ENCODE measurements at regions not wholly inside any gene's neighbourhood (a gene's known extent, or its start where the extent isn't known, plus 50 kb on each side); places are given as distances from the start of the nearest gene placed in this dataset.

- no peak for DNase-seq
- Mint-ChIP-seq H3K4me3 (no peak overlapping the region), H3K36me3 (ENCODE audit: low read depth) (no peaks in the 10 kb centered on the region), H3K27ac (no peak overlapping the region), H3K27me3 (no peaks in the 10 kb centered on the region), H3K9me3 (no peaks in the 10 kb centered on the region), H3K4me1 (ENCODE audit: low read depth) (no peaks in the 10 kb centered on the region)
- no peak for TF ChIP-seq CTCF (IDR thresholded peaks at IDR 0.05)
- Histone ChIP-seq H3K4me1 (ENCODE audit: insufficient read depth, low read length) (no peaks in the 10 kb centered on the region), H3K9me3 (ENCODE audit: control insufficient read depth in 1 of 2, insufficient read depth in 1 of 2, low read length in 2 of 2) (no peaks in the 10 kb centered on the region), H3K27ac (ENCODE audit: low read depth in 1 of 2, low read length in 2 of 2) (no peak overlapping the region), H3K36me3 (ENCODE audit: insufficient read depth, low read length) (no peaks in the 10 kb centered on the region), H3K27me3 (ENCODE audit: control insufficient read depth in 1 of 2, insufficient read depth in 2 of 2, low read length in 2 of 2) (no peaks in the 10 kb centered on the region), H3K4me3 (ENCODE audit: low read length) (no peak overlapping the region)
- CTCF ChIA-PET = no interaction called here
- intact Hi-C loops (cut with DNase I, micrococcal nuclease) = no loop called here
- ATAC-seq (ENCODE audit: poor library complexity) = no peak
- POLR2A ChIA-PET = no interaction called here
These were observed 62.9 kb downstream of the ACKR3 start for GRCh38 chr2:236632295-236633218.

GRCh38 chr2:236633219-236633570 is 63.6 kb downstream of the ACKR3 start:
- Mint-ChIP-seq H3K36me3 (ENCODE audit: low read depth) (no peaks in the 10 kb centered on the region), H3K27me3 (no peaks in the 10 kb centered on the region), H3K4me1 (ENCODE audit: low read depth) (no peaks in the 10 kb centered on the region), H3K9me3 (no peaks in the 10 kb centered on the region), H3K4me3 (no peak overlapping the region), H3K27ac (no peak overlapping the region)
- Histone ChIP-seq H3K4me3 (ENCODE audit: low read length) (no peak overlapping the region), H3K4me1 (ENCODE audit: insufficient read depth, low read length) (no peaks in the 10 kb centered on the region), H3K36me3 (ENCODE audit: insufficient read depth, low read length) (no peaks in the 10 kb centered on the region), H3K27ac (ENCODE audit: low read depth in 1 of 2, low read length in 2 of 2) (no peak overlapping the region), H3K27me3 (ENCODE audit: control insufficient read depth in 1 of 2, insufficient read depth in 2 of 2, low read length in 2 of 2) (no peaks in the 10 kb centered on the region), H3K9me3 (ENCODE audit: control insufficient read depth in 1 of 2, insufficient read depth in 1 of 2, low read length in 2 of 2) (no peaks in the 10 kb centered on the region)
- intact Hi-C loops (cut with DNase I, micrococcal nuclease) = no loop called here
- POLR2A ChIA-PET = no interaction called here
- no peak for TF ChIP-seq CTCF (IDR thresholded peaks at IDR 0.05)
- ATAC-seq (ENCODE audit: poor library complexity) (no peak), DNase-seq (no peak)
- CTCF ChIA-PET = no interaction called here

GRCh38 chr2:236633775-236634560 is 64.3 kb downstream of the ACKR3 start:
- TF ChIP-seq CTCF (IDR thresholded peaks at IDR 0.05) = no peak
- no peaks in the 10 kb centered on the region for H3K4me1 Mint-ChIP-seq (ENCODE audit: low read depth)
- H3K4me3 ChIP-seq (ENCODE audit: low read length) = no peak overlapping the region

More at GRCh38 chr2:236633775-236634560, 64.3 kb downstream of the ACKR3 start:
- Histone ChIP-seq H3K27me3 (ENCODE audit: control insufficient read depth in 1 of 2, insufficient read depth in 2 of 2, low read length in 2 of 2) (no peaks in the 10 kb centered on the region), H3K9me3 (ENCODE audit: control insufficient read depth in 1 of 2, insufficient read depth in 1 of 2, low read length in 2 of 2) (no peaks in the 10 kb centered on the region), H3K36me3 (ENCODE audit: insufficient read depth, low read length) (no peaks in the 10 kb centered on the region), H3K4me1 (ENCODE audit: insufficient read depth, low read length) (no peaks in the 10 kb centered on the region), H3K27ac (ENCODE audit: low read depth in 1 of 2, low read length in 2 of 2) (no peak overlapping the region)
- H3K27ac Mint-ChIP-seq = no peak overlapping the region
- H3K4me3 Mint-ChIP-seq = no peak overlapping the region
- H3K27me3 Mint-ChIP-seq = no peaks in the 10 kb centered on the region
- H3K36me3 Mint-ChIP-seq (ENCODE audit: low read depth) = no peaks in the 10 kb centered on the region
- ATAC-seq (ENCODE audit: poor library complexity) (no peak), DNase-seq (no peak)
- intact Hi-C loops (cut with DNase I, micrococcal nuclease) = no loop called here
- ChIA-PET CTCF (no interaction called here), POLR2A (no interaction called here)
- H3K9me3 Mint-ChIP-seq = no peaks in the 10 kb centered on the region

Data from CD4-positive, alpha-beta T cell (primary cell).